ENCODE measurements at regions not wholly inside any gene's neighbourhood (a gene's known extent, or its start where the extent isn't known, plus 50 kb on each side); places are given as distances from the start of the nearest gene placed in this dataset.

- TF ChIP-seq, protein P1, sequence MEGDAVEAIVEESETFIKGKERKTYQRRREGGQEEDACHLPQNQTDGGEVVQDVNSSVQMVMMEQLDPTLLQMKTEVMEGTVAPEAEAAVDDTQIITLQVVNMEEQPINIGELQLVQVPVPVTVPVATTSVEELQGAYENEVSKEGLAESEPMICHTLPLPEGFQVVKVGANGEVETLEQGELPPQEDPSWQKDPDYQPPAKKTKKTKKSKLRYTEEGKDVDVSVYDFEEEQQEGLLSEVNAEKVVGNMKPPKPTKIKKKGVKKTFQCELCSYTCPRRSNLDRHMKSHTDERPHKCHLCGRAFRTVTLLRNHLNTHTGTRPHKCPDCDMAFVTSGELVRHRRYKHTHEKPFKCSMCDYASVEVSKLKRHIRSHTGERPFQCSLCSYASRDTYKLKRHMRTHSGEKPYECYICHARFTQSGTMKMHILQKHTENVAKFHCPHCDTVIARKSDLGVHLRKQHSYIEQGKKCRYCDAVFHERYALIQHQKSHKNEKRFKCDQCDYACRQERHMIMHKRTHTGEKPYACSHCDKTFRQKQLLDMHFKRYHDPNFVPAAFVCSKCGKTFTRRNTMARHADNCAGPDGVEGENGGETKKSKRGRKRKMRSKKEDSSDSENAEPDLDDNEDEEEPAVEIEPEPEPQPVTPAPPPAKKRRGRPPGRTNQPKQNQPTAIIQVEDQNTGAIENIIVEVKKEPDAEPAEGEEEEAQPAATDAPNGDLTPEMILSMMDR (optimal IDR thresholded peaks at IDR 0.05 in 1 of 3, IDR thresholded peaks at IDR 0.05 in 1 of 3, conservative IDR thresholded peaks at IDR 0.05 in 1 of 3; ENCODE audit: extremely low read depth in 1 of 3, insufficient read depth in 2 of 3, low read length in 3 of 3) = no peak
- TF ChIP-seq EZH2 (IDR thresholded peaks at IDR 0.05; ENCODE audit: low read length) = no peak
Measured at GRCh38 chr16:55078699-55079410, 148.2 kb downstream of the IRX5 start.
